IgD-negative memory B cell (primary cell): ENCODE measurements at regions not wholly inside any gene's neighbourhood (a gene's known extent, or its start where the extent isn't known, plus 50 kb on each side); places are given as distances from the start of the nearest gene placed in this dataset.

Experiments
- H3K27ac Mint-ChIP-seq, 3 donors: one replicate each; pipeline ENCODE4 v1.8.0; 2020 to 2022; ENCODE audit warnings: mild to moderate bottlenecking in 3 of 3, mixed read lengths in 3 of 3, moderate library complexity in 1 of 3
- H3K27me3 Mint-ChIP-seq: one replicate; pipeline ENCODE4 v1.8.0; 2021; ENCODE audit warnings: mixed read lengths
- H3K36me3 Mint-ChIP-seq: one replicate; pipeline ENCODE4 v1.8.0; 2020; ENCODE audit warnings: mild to moderate bottlenecking, mixed read lengths
- H3K4me1 Mint-ChIP-seq, 3 donors: one replicate each; pipeline ENCODE4 v1.8.0; 2020 to 2022; ENCODE audit warnings: mixed read lengths in 3 of 3, mild to moderate bottlenecking in 1 of 3
- H3K4me3 Mint-ChIP-seq, 4 donors: one replicate each; pipeline ENCODE4 v1.8.0; 2020 to 2022; ENCODE audit warnings: mild to moderate bottlenecking in 4 of 4, mixed read lengths in 4 of 4, moderate library complexity in 3 of 4
- H3K9me3 Mint-ChIP-seq, 3 donors: one replicate each; pipeline ENCODE4 v1.8.0; 2020 to 2021; ENCODE audit warnings: mixed read lengths in 3 of 3, mild to moderate bottlenecking in 1 of 3

DNA sequence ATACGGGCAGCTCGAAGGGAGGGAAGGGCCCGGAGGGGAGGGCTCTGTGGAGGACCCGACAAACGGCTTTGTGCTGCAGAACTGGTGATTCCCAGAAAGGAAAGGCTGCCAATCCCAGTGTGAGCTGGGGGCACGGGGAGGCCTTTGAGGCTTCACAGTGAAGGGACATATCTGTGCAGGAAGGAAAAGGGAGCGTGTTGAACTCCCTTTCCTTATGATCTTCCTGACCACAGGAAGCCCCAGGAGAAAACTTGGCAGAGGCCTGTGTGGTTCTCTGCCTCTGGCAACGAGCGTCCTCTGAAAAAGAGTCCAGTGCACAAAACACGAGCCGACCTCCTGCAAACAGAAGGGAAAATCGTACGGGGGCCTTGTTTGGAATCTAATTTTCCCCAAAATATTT lies 683.5 kb upstream of the SALL3 start:
- Mint-ChIP-seq H3K4me3 (no peak overlapping the region), H3K27me3 (no peaks in the 10 kb centered on the region), H3K27ac (no peak overlapping the region), H3K9me3 (peaks cover 0 to 15% (median 4%) of the 10 kb centered on the region in 3 donors), H3K4me1 (no peaks in the 10 kb centered on the region), H3K36me3 (peaks cover 2% of the 10 kb centered on the region)

DNA sequence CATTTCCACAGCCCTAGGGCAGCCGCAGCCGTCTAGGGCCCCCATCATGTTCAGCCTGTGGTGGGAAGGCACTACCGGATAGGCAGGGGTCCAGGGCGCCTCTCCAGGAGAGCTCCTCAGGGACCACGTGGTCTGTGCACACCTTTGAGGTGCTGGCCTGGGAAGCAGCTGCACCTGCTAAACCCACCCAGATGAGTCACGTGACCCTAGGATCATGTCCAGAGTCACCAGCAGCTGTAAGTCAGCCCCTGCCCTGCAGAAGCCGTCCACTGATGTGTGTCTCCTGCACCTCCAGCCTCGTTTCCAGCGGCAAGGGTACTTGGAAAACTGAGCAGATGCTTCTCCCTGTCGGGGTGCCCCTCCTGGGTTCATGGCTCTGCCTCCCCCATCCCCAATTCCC lies 682.6 kb upstream of the SALL3 start:
- Mint-ChIP-seq H3K4me3 (no peak overlapping the region), H3K4me1 (no peaks in the 10 kb centered on the region), H3K36me3 (no peaks in the 10 kb centered on the region), H3K27me3 (no peaks in the 10 kb centered on the region), H3K9me3 (peaks cover 0 to 11% (median 4%) of the 10 kb centered on the region in 3 donors), H3K27ac (no peak overlapping the region)

DNA sequence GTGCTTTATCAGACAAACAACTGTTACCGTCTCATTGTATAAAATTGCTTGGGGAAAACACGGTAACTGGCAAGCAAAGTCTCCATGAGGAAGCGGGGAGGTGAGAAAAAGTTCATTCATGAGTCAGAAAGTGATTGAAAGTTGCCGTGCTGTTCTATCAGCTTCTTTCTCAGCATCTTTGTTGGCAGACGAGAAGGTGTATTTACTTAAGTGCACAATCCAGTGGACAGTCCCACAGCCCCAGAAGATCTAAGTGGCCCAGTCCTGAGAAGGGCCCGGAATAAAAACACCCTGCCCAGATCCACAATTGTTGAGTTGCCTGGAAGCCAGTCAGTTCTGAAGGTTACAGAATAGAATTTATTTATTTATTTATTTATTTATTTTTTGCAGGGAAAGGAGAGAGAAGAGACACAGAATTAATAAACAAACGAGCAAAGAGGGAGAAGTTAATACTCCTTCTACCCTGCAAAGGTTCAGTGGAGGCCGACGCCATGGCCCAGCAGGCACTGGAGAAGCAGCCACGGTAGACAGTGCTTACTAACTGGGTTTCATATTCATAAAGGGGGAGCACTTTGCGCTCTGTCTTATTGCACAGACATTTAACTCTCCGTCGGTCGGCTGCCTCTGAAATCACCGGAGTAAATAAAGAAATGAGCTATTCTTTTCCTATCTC lies 676.0 kb upstream of the SALL3 start:
- Mint-ChIP-seq H3K27ac (no peak overlapping the region), H3K4me1 (no peaks in the 10 kb centered on the region), H3K36me3 (no peaks in the 10 kb centered on the region), H3K4me3 (no peak overlapping the region), H3K27me3 (no peaks in the 10 kb centered on the region), H3K9me3 (peaks cover 2 to 7% (median 5%) of the 10 kb centered on the region in 3 donors)

DNA sequence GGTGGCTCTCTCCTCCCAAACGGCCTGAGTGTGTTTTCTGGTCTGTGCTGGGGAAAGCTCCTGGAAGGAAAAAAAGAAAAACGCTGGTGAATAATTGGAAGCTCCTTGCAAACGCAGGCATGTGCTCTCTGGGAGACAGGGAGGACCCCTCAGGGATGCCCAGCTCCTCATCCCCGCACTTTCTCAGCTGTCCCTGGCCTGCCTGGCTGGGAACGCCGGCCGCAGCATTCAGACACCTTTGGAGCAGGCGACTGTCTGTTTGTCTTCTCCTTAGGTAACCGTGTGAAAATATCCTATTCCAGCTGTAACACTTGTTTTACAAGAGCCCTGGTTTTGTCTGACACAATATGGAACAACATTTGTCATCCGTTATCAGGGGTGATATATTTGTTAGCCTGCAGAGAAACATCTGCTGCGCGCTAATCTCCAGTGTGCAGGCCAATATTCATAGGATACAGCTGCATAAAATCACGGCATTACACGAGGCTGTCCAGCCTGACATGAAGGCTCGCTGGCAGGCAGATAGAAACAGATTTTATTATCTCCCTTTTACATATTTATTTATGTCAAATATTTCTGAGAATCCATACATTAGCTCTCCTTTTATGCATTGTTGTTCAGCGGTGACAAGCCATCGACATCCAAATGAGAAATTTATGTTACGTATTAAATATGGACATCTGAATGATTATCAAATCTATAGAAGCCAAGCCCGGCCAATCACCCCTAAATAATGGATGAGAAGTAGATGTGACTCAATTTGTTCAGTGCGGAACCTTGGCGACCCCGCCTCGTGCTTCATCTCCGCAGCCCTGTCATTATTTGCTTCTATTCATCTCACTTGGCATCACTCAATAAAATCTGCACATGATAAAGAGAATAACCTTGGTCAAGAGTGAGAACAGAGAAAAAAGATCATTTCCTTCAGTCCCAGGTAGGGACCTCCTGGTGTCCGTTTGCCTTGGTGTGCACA lies 675.1 kb upstream of the SALL3 start:
- no peaks in the 10 kb centered on the region for H3K4me1 Mint-ChIP-seq
- no peaks in the 10 kb centered on the region for H3K36me3 Mint-ChIP-seq
- no peak overlapping the region for H3K4me3 Mint-ChIP-seq
- H3K27ac Mint-ChIP-seq = no peak overlapping the region
- H3K9me3 Mint-ChIP-seq = peaks cover 2 to 9% (median 5%) of the 10 kb centered on the region in 3 donors
- H3K27me3 Mint-ChIP-seq = no peaks in the 10 kb centered on the region

DNA sequence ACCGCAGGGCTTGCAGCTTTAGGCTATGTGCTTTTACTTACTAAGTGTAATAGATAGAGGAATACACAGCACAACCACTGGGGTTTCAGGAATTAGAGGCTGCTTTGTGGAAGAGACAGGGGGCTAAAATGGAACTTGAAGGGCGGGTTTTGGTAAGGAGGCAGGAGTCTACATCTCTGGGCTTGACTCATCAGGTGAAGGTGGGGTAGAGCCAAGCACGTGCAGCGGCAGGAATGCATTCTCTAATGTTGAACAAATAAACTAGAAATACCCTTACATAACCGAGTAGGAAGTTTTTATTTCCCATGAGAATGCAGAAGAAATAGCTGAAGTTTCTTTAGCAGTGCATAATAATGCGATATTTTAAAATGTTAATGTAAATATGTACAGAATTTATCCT lies 673.8 kb upstream of the SALL3 start:
- H3K27ac Mint-ChIP-seq = no peak overlapping the region
- no peaks in the 10 kb centered on the region for H3K27me3 Mint-ChIP-seq
- no peaks in the 10 kb centered on the region for H3K36me3 Mint-ChIP-seq
- H3K4me1 Mint-ChIP-seq = no peaks in the 10 kb centered on the region
- peaks cover 2 to 9% (median 5%) of the 10 kb centered on the region in 3 donors for H3K9me3 Mint-ChIP-seq
- H3K4me3 Mint-ChIP-seq = no peak overlapping the region

DNA sequence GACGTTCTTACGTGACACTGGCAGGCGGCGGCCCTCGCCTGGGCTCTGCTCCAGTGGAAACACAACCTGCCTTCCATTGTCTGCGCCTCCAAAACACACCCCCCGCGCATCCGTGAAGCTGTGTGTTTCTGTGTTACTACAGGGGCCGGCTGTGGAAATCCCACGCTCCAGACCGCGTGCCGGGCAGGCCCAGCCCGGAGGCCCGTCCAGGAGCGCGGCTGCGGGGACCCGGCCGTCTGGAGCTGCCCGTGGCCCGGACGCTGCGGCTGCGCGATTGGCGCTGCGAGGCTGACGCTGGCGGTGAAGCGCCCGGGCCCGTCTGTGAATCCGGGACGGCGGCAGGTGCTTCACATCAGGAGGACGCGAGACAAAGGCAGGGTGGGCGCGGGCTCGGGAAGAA lies 670.3 kb upstream of the SALL3 start:
- peaks cover 2 to 13% (median 5%) of the 10 kb centered on the region in 3 donors for H3K9me3 Mint-ChIP-seq

DNA sequence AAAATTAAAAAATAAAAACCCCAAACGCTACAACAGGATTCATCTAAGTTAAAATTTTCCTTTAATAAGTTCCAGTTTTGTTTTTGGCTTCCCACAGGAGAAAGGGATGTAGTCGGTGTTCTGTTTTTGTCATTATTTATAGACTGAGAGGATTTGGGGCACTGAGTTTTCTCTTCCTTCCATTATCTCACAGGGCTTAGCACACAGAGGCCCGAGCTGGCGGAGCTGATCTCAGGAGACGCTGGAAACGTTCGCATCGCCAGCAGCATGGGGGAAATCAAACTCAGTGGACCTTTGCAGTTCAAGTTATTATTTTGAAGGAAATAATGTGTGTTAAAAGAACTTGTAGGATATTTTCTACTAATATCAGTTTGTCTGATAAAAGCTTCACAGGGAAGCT lies 669.7 kb upstream of the SALL3 start:
- Mint-ChIP-seq H3K36me3 (no peaks in the 10 kb centered on the region), H3K4me1 (no peaks in the 10 kb centered on the region), H3K9me3 (peaks cover under 1 to 13% (median 2%) of the 10 kb centered on the region in 3 donors), H3K4me3 (no peak overlapping the region), H3K27me3 (no peaks in the 10 kb centered on the region), H3K27ac (no peak overlapping the region)

More for the DNA sequence above, 670.3 kb upstream of the SALL3 start:
- Mint-ChIP-seq H3K4me3 (no peak overlapping the region), H3K27me3 (no peaks in the 10 kb centered on the region), H3K36me3 (no peaks in the 10 kb centered on the region), H3K27ac (no peak overlapping the region), H3K4me1 (no peaks in the 10 kb centered on the region)

DNA sequence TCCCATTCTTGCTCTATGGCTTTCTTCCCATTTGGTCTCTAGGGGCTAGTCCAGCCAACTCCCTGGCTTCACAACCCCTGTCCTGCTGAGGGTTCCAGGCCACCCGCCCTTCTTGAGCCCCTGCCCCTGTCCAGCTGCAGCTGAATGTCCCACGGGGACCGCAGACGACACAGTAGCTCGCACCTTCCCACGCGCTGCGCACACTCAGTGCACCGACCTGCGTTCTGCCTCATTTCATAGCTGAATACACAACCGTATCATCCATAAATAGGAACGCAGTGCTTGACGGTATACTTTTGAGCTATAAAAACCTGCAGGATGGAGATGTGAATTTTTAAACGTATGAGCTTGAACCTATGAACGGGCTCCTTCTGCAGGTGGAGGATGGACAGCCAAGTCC lies 660.4 kb upstream of the SALL3 start:
- H3K4me1 Mint-ChIP-seq = no peaks in the 10 kb centered on the region
- no peaks in the 10 kb centered on the region for H3K36me3 Mint-ChIP-seq
- peaks cover 0 to 4% (median 0%) of the 10 kb centered on the region in 3 donors for H3K9me3 Mint-ChIP-seq
- no peak overlapping the region for H3K27ac Mint-ChIP-seq
- no peak overlapping the region for H3K4me3 Mint-ChIP-seq
- H3K27me3 Mint-ChIP-seq = no peaks in the 10 kb centered on the region

DNA sequence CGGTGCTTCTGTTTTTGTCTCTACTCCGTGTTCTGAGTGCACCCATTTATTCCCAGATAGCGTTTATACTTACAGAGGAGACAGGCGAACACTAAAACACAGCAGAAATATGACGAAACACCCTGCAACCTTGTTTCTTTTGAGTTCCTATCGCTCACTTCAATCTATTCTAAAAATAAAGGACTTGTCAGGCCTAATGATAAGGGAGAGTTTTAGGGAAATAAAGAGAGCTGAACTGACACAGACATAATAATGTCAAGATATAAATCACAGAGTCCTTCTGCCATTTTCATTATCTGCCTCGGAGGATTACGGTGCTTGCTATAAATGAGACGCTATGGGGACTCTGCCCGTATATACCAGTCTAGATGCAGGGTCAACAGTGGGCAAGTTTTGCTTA lies 659.7 kb upstream of the SALL3 start:
- H3K36me3 Mint-ChIP-seq = no peaks in the 10 kb centered on the region
- H3K9me3 Mint-ChIP-seq = peaks cover 0 to 4% (median 0%) of the 10 kb centered on the region in 3 donors
- no peaks in the 10 kb centered on the region for H3K4me1 Mint-ChIP-seq
- H3K27me3 Mint-ChIP-seq = no peaks in the 10 kb centered on the region
- no peak overlapping the region for H3K4me3 Mint-ChIP-seq
- no peak overlapping the region for H3K27ac Mint-ChIP-seq

DNA sequence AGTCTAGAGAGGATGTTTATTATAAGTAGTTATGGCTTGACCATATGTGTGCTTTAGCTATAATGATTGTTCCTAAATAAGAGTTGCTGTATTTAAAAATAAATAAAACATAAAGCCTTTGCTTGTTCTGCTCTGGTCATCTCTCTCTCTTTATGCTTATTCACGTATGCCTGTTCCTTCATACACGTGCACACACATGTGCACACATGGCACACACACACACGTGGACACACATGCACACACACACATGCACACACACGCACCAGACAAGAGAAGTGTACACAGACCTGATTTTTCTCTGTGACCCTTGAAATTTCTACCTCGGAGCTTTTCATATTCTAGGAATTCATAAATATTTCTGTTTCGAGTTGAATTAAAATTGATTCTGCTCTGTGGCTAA lies 658.2 kb upstream of the SALL3 start:
- Mint-ChIP-seq H3K27me3 (no peaks in the 10 kb centered on the region), H3K9me3 (peaks cover 0 to 4% (median 0%) of the 10 kb centered on the region in 3 donors), H3K36me3 (no peaks in the 10 kb centered on the region), H3K27ac (peak overlapping the region in 1 of 3 donors; percentile 9), H3K4me3 (no peak overlapping the region), H3K4me1 (no peaks in the 10 kb centered on the region)

DNA sequence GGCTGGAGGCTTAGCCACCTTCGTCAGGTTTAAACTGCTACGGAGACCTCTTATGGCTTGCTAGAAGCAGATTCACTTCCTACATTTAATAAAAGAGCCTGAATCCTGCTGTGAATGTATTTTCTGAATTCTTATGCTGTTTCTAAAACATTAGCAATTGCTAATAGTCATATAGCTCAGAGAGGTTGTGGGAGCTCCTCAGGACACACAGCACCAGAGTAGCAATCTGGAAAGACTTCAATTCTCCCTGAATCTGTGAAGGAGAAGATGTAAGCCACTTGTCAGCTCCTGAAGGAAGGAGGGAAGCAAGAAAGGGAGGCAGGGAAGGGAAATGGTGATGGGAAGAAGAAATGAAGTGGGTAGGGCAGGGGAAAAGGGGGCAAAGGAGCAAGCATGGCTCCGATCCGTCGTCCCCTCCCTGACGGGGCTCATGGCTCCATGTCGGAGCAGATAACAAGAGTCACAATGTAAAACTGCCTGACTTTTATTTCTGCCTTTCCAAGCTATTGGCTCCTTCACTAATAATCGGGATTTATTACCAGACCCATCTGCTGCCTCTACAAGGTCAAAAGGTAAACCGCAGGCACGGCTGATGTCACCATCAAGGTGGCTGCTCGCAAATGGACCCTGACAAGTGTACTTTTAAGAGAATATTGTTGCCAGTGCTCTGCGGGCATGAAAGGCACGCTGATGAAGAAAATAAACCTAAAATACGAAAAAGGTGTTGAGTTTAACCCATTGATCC lies 656.0 kb upstream of the SALL3 start:
- H3K4me3 Mint-ChIP-seq = no peak overlapping the region
- H3K9me3 Mint-ChIP-seq = peaks cover 0 to 4% (median 0%) of the 10 kb centered on the region in 3 donors
- no peaks in the 10 kb centered on the region for H3K27me3 Mint-ChIP-seq
- H3K4me1 Mint-ChIP-seq = no peaks in the 10 kb centered on the region
- H3K27ac Mint-ChIP-seq = no peak overlapping the region
- H3K36me3 Mint-ChIP-seq = no peaks in the 10 kb centered on the region

DNA sequence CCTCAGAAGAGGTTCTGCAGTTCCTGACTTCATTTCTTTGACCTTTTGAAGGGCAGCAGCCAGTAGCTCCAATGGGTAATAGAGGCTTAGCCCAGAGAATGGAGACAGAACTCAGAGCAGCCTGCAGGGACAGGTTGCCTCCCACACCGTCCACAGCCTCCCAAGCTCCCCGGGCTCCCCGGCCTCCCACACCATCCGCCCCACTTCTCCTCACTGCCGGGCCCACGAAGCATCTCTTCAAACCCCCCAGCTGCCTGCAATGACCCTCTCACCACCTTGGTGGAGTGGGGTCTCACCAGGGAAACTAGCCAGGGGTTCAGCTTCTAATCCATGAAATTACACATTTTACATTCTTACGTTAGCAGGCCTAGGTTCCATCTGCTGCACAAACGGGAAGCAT lies 652.0 kb upstream of the SALL3 start:
- no peaks in the 10 kb centered on the region for H3K36me3 Mint-ChIP-seq
- H3K4me1 Mint-ChIP-seq = no peaks in the 10 kb centered on the region
- no peaks in the 10 kb centered on the region for H3K27me3 Mint-ChIP-seq
- no peak overlapping the region for H3K4me3 Mint-ChIP-seq
- H3K27ac Mint-ChIP-seq = no peak overlapping the region
- H3K9me3 Mint-ChIP-seq = no peaks in the 10 kb centered on the region

DNA sequence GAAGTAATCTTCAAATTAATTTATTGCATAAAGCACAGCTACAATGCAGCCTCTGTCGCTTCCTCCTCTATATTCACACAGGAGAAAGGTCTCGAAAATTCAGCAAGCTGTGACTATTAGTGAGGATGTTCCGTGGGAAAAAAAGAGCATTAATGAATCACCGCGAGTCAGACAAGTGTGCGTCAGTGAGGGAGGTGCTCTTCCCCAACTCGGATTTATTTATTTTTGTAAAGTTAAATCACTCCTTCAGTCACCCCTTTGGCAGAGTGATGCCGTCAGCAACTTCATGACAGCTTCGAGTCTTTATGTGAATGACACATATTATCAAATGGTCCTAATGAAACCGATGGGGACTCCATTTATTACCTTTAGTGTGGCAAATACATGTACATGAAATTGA lies 648.9 kb upstream of the SALL3 start:
- Mint-ChIP-seq H3K4me3 (no peak overlapping the region), H3K27ac (no peak overlapping the region), H3K9me3 (peaks cover 0 to 4% (median 3%) of the 10 kb centered on the region in 3 donors), H3K4me1 (no peaks in the 10 kb centered on the region), H3K36me3 (no peaks in the 10 kb centered on the region), H3K27me3 (no peaks in the 10 kb centered on the region)

DNA sequence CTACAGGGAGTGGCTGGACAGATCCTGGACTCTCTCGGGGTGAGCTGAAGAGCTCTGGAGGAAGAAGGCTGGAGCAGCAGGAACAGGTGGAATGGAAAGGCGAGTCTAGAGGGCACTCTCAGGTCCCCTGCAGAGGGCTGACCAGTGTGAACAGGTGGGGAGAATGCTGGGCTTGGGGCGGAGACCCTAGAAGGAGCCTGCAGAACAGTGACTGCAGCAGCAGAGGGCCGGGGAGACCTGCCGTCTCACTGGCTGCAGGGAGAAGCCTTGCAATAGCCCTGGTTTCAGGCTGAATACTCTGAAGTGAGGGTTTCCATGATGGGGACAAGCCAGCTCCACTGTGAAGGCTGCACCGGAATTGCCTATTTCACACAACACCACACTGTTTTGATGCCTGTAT lies 626.7 kb upstream of the SALL3 start:
- no peaks in the 10 kb centered on the region for H3K4me1 Mint-ChIP-seq
- H3K36me3 Mint-ChIP-seq = peaks cover 1% of the 10 kb centered on the region
- no peak overlapping the region for H3K27ac Mint-ChIP-seq
- H3K9me3 Mint-ChIP-seq = peaks cover 2 to 3% (median 2%) of the 10 kb centered on the region in 3 donors
- H3K27me3 Mint-ChIP-seq = peaks cover 3% of the 10 kb centered on the region
- H3K4me3 Mint-ChIP-seq = no peak overlapping the region

DNA sequence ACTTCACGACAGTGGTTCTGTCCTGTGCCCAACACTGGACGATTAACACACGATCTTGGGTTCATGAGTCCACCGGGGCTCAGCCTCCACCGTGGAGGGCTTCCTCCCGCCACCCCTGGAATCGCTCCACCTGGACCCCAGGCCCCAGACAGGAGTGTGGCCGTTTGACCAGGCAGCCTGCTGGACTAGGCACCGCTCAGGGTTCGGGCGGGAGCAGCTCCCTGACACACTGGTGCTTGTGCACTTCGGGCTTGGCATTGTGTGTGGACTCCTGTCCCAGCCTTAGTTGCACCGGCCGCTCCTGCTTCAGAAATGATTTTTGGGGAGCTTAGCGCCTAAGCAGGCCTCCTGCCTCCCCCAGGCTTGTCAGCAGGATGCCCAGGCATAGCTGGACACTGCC lies 617.4 kb upstream of the SALL3 start:
- no peaks in the 10 kb centered on the region for H3K36me3 Mint-ChIP-seq

More for the DNA sequence above, 617.4 kb upstream of the SALL3 start:
- Mint-ChIP-seq H3K4me1 (no peaks in the 10 kb centered on the region), H3K27ac (no peak overlapping the region), H3K9me3 (peaks cover 0 to 9% (median 2%) of the 10 kb centered on the region in 3 donors), H3K27me3 (no peaks in the 10 kb centered on the region), H3K4me3 (no peak overlapping the region)
